Calu3 (cell line): ENCODE measurements at regions not wholly inside any gene's neighbourhood (a gene's known extent, or its start where the extent isn't known, plus 50 kb on each side); places are given as distances from the start of the nearest gene placed in this dataset.

ENCODE experiments used
- BruUV-seq: library from RNA; stranded (reverse); fragments of 400-500 nt; replicated peaks from 2 replicates; lab custom pipeline; 2021; lab: Mats Ljungman, UMichigan
- CTCF ChIA-PET: fragments of 300-600 bp; sonication (Branson Sonifier 250); formaldehyde crosslinking; loops from one replicate; lab custom pipeline; 2022; ENCODE audit warnings: antibody characterized with exemption; lab: Charles Lee
- DNase-seq: peaks from one replicate; pipeline ENCODE4 v3.0.0; 2022
- H3K27ac Mint-ChIP-seq: one replicate; pipeline ENCODE4 v1.8.0; 2022; ENCODE audit warnings: mixed read lengths; ENCODE audit not compliant: unreplicated experiment
- H3K27me3 Mint-ChIP-seq: one replicate; pipeline ENCODE4 v1.8.0; 2022; ENCODE audit warnings: mixed read lengths; ENCODE audit not compliant: unreplicated experiment
- H3K36me3 Mint-ChIP-seq: one replicate; pipeline ENCODE4 v1.8.0; 2022; ENCODE audit warnings: mild to moderate bottlenecking, moderate library complexity, mixed read lengths; ENCODE audit not compliant: insufficient read depth, unreplicated experiment
- H3K4me1 Mint-ChIP-seq: one replicate; pipeline ENCODE4 v1.8.0; 2022; ENCODE audit warnings: mild to moderate bottlenecking, low read depth, mixed read lengths; ENCODE audit not compliant: unreplicated experiment
- H3K4me3 Mint-ChIP-seq: one replicate; pipeline ENCODE4 v1.8.0; 2022; ENCODE audit warnings: mild to moderate bottlenecking, low read depth, moderate library complexity, mixed read lengths; ENCODE audit not compliant: unreplicated experiment
- H3K9me3 Mint-ChIP-seq: one replicate; pipeline ENCODE4 v1.8.0; 2022; ENCODE audit warnings: low read depth, mixed read lengths; ENCODE audit not compliant: unreplicated experiment
- CTCF ChIP-seq: fragments of 200-600 bp; IDR thresholded peaks from one replicate; pipeline ENCODE4 v1.8.0; 2022; ENCODE audit warnings: antibody characterized with exemption; ENCODE audit not compliant: unreplicated experiment
- intact Hi-C: fragments of 100-400 bp; cut with micrococcal nuclease; formaldehyde crosslinking; loops from one replicate; pipeline ENCODE4 v1.10.0; 2022; ENCODE audit not compliant: unreplicated experiment

- BruUV-seq = no TSS peak
- Mint-ChIP-seq H3K27me3 (no peaks in the 10 kb centered on the region), H3K27ac (no peak overlapping the region)
Observed at GRCh38 chr3:167918686-167919085, 177.0 kb downstream of the GOLIM4 start.

GRCh38 chr3:167918008-167918596, 177.6 kb downstream of the GOLIM4 start:
- Mint-ChIP-seq H3K27ac (no peak overlapping the region), H3K4me1 (no peaks in the 10 kb centered on the region), H3K9me3 (no peaks in the 10 kb centered on the region), H3K4me3 (no peak overlapping the region), H3K27me3 (no peaks in the 10 kb centered on the region), H3K36me3 (no peaks in the 10 kb centered on the region)
- DNase-seq = no peak
- CTCF ChIA-PET = no interaction called here
- intact Hi-C loops = no loop called here
- BruUV-seq = no TSS peak
- TF ChIP-seq CTCF = no peak

More at GRCh38 chr3:167918686-167919085, 177.0 kb downstream of the GOLIM4 start:
- no peaks in the 10 kb centered on the region for H3K9me3 Mint-ChIP-seq
- no peak for TF ChIP-seq CTCF
- H3K4me3 Mint-ChIP-seq = no peak overlapping the region
- H3K4me1 Mint-ChIP-seq = no peaks in the 10 kb centered on the region
- no peaks in the 10 kb centered on the region for H3K36me3 Mint-ChIP-seq
- DNase-seq = no peak
- intact Hi-C loops = no loop called here
- CTCF ChIA-PET = no interaction called here

- Mint-ChIP-seq H3K4me3 (no peak overlapping the region), H3K4me1 (no peaks in the 10 kb centered on the region), H3K27ac (no peak overlapping the region), H3K9me3 (no peaks in the 10 kb centered on the region), H3K36me3 (no peaks in the 10 kb centered on the region), H3K27me3 (no peaks in the 10 kb centered on the region)
- DNase-seq = no peak
- intact Hi-C loops = no loop called here
- no TSS peak for BruUV-seq
- TF ChIP-seq CTCF = no peak
- CTCF ChIA-PET = interaction anchor here (0.7 to 1.4 kb wide), 3 partner anchors 10 to 76 kb away, joined by 3 to 4 read pairs (median 4); no protein-coding TSS in a partner anchor
Observed at GRCh38 chr3:167913219-167913835, 177.8 kb downstream of the SERPINI1 start.

GRCh38 chr3:167909952-167910351, 174.4 kb downstream of the SERPINI1 start:
- DNase-seq = no peak
- intact Hi-C loops = no loop called here
- Mint-ChIP-seq H3K4me1 (no peaks in the 10 kb centered on the region), H3K27me3 (no peaks in the 10 kb centered on the region), H3K4me3 (no peak overlapping the region), H3K9me3 (no peaks in the 10 kb centered on the region), H3K36me3 (no peaks in the 10 kb centered on the region), H3K27ac (no peak overlapping the region)
- CTCF ChIA-PET = no interaction called here
- TF ChIP-seq CTCF = no peak
- BruUV-seq = no TSS peak
